T-helper 9 cell (primary cell): ENCODE measurements at regions not wholly inside any gene's neighbourhood (a gene's known extent, or its start where the extent isn't known, plus 50 kb on each side); places are given as distances from the start of the nearest gene placed in this dataset.
"Not testable (repeated sequence)": the region's sequence is repeated elsewhere in the genome, so short reads cannot be mapped to it uniquely, and the experiment has no call there.

Experiments used
- DNase-seq: peaks from one replicate; pipeline ENCODE4 v3.0.0-alpha.2; 2020

GRCh38 chr5:158245513-158245912 lies 386.6 kb upstream of the CLINT1 start:
- DNase-seq = no peak

GRCh38 chr5:158244882-158245281 lies 385.9 kb upstream of the CLINT1 start:
- DNase-seq = no peak

GRCh38 chr5:158236511-158237335 lies 377.8 kb upstream of the CLINT1 start:
- DNase-seq = no peak

- no peak for DNase-seq
These were observed 376.2 kb upstream of the CLINT1 start for GRCh38 chr5:158235159-158235547.

GRCh38 chr5:158234323-158235158 lies 375.6 kb upstream of the CLINT1 start:
- no peak for DNase-seq

- DNase-seq = no peak
These were observed 374.9 kb upstream of the CLINT1 start for GRCh38 chr5:158233735-158234322.

- DNase-seq = not testable (repeated sequence)
These were observed 368.4 kb upstream of the CLINT1 start for GRCh38 chr5:158227314-158227713.

- DNase-seq = no peak
These were observed 367.6 kb upstream of the CLINT1 start for GRCh38 chr5:158226496-158226895.

GRCh38 chr5:158224253-158224652 lies 365.3 kb upstream of the CLINT1 start:
- DNase-seq = no peak

- no peak for DNase-seq
These were observed 364.2 kb upstream of the CLINT1 start for GRCh38 chr5:158223054-158223600.

GRCh38 chr5:158212917-158213316 lies 354.0 kb upstream of the CLINT1 start:
- DNase-seq = no peak

- DNase-seq = no peak
These were observed 353.3 kb upstream of the CLINT1 start for GRCh38 chr5:158212237-158212636.

GRCh38 chr5:158209219-158209908 lies 350.4 kb upstream of the CLINT1 start:
- DNase-seq = no peak

- no peak for DNase-seq
These were observed 348.8 kb upstream of the CLINT1 start for GRCh38 chr5:158207733-158208132.

GRCh38 chr5:158205992-158206391 lies 347.0 kb upstream of the CLINT1 start:
- no peak for DNase-seq

- DNase-seq = no peak
These were observed 344.3 kb upstream of the CLINT1 start for GRCh38 chr5:158203261-158203660.

- DNase-seq = no peak
These were observed 343.9 kb upstream of the CLINT1 start for GRCh38 chr5:158202801-158203200.

- no peak for DNase-seq
These were observed 341.7 kb upstream of the CLINT1 start for GRCh38 chr5:158200619-158201018.

GRCh38 chr5:158198636-158199035 lies 339.7 kb upstream of the CLINT1 start:
- DNase-seq = no peak

GRCh38 chr5:158195416-158196210 lies 336.7 kb upstream of the CLINT1 start:
- DNase-seq = no peak

- no peak for DNase-seq
These were observed 335.6 kb upstream of the CLINT1 start for GRCh38 chr5:158194561-158194976.

- DNase-seq = not testable (repeated sequence)
These were observed 334.4 kb upstream of the CLINT1 start for GRCh38 chr5:158193395-158193794.
